ENCODE measurements at regions not wholly inside any gene's neighbourhood (a gene's known extent, or its start where the extent isn't known, plus 50 kb on each side); places are given as distances from the start of the nearest gene placed in this dataset.

DNA sequence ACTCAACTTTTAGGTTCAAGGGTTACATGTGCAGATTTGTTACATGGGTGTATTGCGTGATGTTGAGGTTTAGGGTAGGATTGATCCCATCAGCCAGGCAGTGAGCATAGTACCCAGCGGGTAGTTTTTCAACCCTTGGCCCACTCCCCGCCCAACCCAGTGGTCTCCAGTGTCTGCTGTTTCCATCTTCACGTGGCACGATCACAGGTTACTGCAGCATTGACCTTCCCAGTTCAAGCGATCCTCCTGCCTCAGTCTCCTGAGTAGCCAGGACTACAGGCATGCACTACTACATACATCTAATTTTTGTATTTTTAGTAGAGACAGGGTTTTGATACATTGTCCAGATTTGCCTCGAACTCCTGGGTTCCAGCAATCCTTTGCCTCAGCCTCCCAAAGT, 905.7 kb upstream of the ZNF722 start:
- TF ChIP-seq, protein P1, sequence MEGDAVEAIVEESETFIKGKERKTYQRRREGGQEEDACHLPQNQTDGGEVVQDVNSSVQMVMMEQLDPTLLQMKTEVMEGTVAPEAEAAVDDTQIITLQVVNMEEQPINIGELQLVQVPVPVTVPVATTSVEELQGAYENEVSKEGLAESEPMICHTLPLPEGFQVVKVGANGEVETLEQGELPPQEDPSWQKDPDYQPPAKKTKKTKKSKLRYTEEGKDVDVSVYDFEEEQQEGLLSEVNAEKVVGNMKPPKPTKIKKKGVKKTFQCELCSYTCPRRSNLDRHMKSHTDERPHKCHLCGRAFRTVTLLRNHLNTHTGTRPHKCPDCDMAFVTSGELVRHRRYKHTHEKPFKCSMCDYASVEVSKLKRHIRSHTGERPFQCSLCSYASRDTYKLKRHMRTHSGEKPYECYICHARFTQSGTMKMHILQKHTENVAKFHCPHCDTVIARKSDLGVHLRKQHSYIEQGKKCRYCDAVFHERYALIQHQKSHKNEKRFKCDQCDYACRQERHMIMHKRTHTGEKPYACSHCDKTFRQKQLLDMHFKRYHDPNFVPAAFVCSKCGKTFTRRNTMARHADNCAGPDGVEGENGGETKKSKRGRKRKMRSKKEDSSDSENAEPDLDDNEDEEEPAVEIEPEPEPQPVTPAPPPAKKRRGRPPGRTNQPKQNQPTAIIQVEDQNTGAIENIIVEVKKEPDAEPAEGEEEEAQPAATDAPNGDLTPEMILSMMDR (IDR thresholded peaks at IDR 0.05), result no peak
- no peak for TF ChIP-seq POLR2A (IDR thresholded peaks at IDR 0.05)
